ENCODE measurements at regions not wholly inside any gene's neighbourhood (a gene's known extent, or its start where the extent isn't known, plus 50 kb on each side); places are given as distances from the start of the nearest gene placed in this dataset.
"Not testable (repeated sequence)": the region's sequence is repeated elsewhere in the genome, so short reads cannot be mapped to it uniquely, and the experiment has no call there.

- no peak overlapping the region for H3K4me3 Mint-ChIP-seq
- ATAC-seq (replicated peaks) = no peak
- no peak overlapping the region for H3K27ac Mint-ChIP-seq
- no peaks in the 10 kb centered on the region for H3K4me1 Mint-ChIP-seq
- H3K9me3 Mint-ChIP-seq = no peaks in the 10 kb centered on the region
- peaks cover 22% of the 10 kb centered on the region for H3K27me3 Mint-ChIP-seq
- H3K36me3 Mint-ChIP-seq (ENCODE audit: low read depth) = no peaks in the 10 kb centered on the region
These were observed 241.0 kb upstream of the NFIA start for GRCh38 chr1:60841116-60842046.

GRCh38 chr1:60840476-60840875 lies 241.9 kb upstream of the NFIA start:
- ATAC-seq (replicated peaks); H3K27ac Mint-ChIP-seq; H3K4me1 Mint-ChIP-seq; H3K4me3 Mint-ChIP-seq; H3K9me3 Mint-ChIP-seq; H3K36me3 Mint-ChIP-seq (ENCODE audit: low read depth): not testable (repeated sequence)
- H3K27me3 Mint-ChIP-seq = peaks cover 23% of the 10 kb centered on the region

GRCh38 chr1:60835649-60836048 lies 246.7 kb upstream of the NFIA start:
- no peaks in the 10 kb centered on the region for H3K4me1 Mint-ChIP-seq
- H3K36me3 Mint-ChIP-seq (ENCODE audit: low read depth) = no peaks in the 10 kb centered on the region
- ATAC-seq (replicated peaks) = no peak
- H3K9me3 Mint-ChIP-seq = no peaks in the 10 kb centered on the region
- H3K27me3 Mint-ChIP-seq = peaks cover 30% of the 10 kb centered on the region
- no peak overlapping the region for H3K27ac Mint-ChIP-seq
- no peak overlapping the region for H3K4me3 Mint-ChIP-seq

GRCh38 chr1:60833173-60833572 lies 249.2 kb upstream of the NFIA start:
- no peak for ATAC-seq (replicated peaks)

GRCh38 chr1:60832367-60832766 lies 250.0 kb upstream of the NFIA start:
- ATAC-seq (replicated peaks) = no peak
- H3K27me3 Mint-ChIP-seq = peaks cover 25% of the 10 kb centered on the region
- no peak overlapping the region for H3K4me3 Mint-ChIP-seq
- H3K36me3 Mint-ChIP-seq (ENCODE audit: low read depth) = no peaks in the 10 kb centered on the region
- no peaks in the 10 kb centered on the region for H3K4me1 Mint-ChIP-seq
- no peak overlapping the region for H3K27ac Mint-ChIP-seq
- H3K9me3 Mint-ChIP-seq = no peaks in the 10 kb centered on the region

More at GRCh38 chr1:60833173-60833572, 249.2 kb upstream of the NFIA start:
- no peak overlapping the region for H3K27ac Mint-ChIP-seq
- H3K4me3 Mint-ChIP-seq = no peak overlapping the region
- H3K27me3 Mint-ChIP-seq = peaks cover 30% of the 10 kb centered on the region
- H3K36me3 Mint-ChIP-seq (ENCODE audit: low read depth) = no peaks in the 10 kb centered on the region
- no peaks in the 10 kb centered on the region for H3K4me1 Mint-ChIP-seq
- H3K9me3 Mint-ChIP-seq = no peaks in the 10 kb centered on the region

GRCh38 chr1:60831780-60832179 lies 250.6 kb upstream of the NFIA start:
- Mint-ChIP-seq H3K27me3 (peaks cover 25% of the 10 kb centered on the region), H3K27ac (no peak overlapping the region), H3K36me3 (ENCODE audit: low read depth) (no peaks in the 10 kb centered on the region), H3K4me3 (no peak overlapping the region), H3K4me1 (no peaks in the 10 kb centered on the region), H3K9me3 (no peaks in the 10 kb centered on the region)
- no peak for ATAC-seq (replicated peaks)

- no peak overlapping the region for H3K27ac Mint-ChIP-seq
- peaks cover 20% of the 10 kb centered on the region for H3K27me3 Mint-ChIP-seq
- H3K9me3 Mint-ChIP-seq = peaks cover 6% of the 10 kb centered on the region
- no peaks in the 10 kb centered on the region for H3K36me3 Mint-ChIP-seq (ENCODE audit: low read depth)
- H3K4me1 Mint-ChIP-seq = no peaks in the 10 kb centered on the region
- no peak for ATAC-seq (replicated peaks)
- no peak overlapping the region for H3K4me3 Mint-ChIP-seq
These were observed 253.4 kb upstream of the NFIA start for GRCh38 chr1:60828944-60829343.

GRCh38 chr1:60826320-60827094 lies 255.9 kb upstream of the NFIA start:
- no peak overlapping the region for H3K27ac Mint-ChIP-seq
- peaks cover 6% of the 10 kb centered on the region for H3K9me3 Mint-ChIP-seq
- ATAC-seq (replicated peaks) = no peak
- no peaks in the 10 kb centered on the region for H3K36me3 Mint-ChIP-seq (ENCODE audit: low read depth)
- no peaks in the 10 kb centered on the region for H3K4me1 Mint-ChIP-seq
- peaks cover 12% of the 10 kb centered on the region for H3K27me3 Mint-ChIP-seq
- no peak overlapping the region for H3K4me3 Mint-ChIP-seq

- no peak for ATAC-seq (replicated peaks)
- Mint-ChIP-seq H3K27ac (no peak overlapping the region), H3K9me3 (peaks cover 6% of the 10 kb centered on the region), H3K4me3 (no peak overlapping the region), H3K36me3 (ENCODE audit: low read depth) (no peaks in the 10 kb centered on the region), H3K4me1 (no peaks in the 10 kb centered on the region), H3K27me3 (peaks cover 6% of the 10 kb centered on the region)
These were observed 256.8 kb upstream of the NFIA start for GRCh38 chr1:60825593-60825992.

- Mint-ChIP-seq H3K4me3 (no peak overlapping the region), H3K27me3 (peaks cover under 1% of the 10 kb centered on the region), H3K36me3 (ENCODE audit: low read depth) (no peaks in the 10 kb centered on the region), H3K27ac (no peak overlapping the region), H3K4me1 (no peaks in the 10 kb centered on the region), H3K9me3 (peaks cover 6% of the 10 kb centered on the region)
- no peak for ATAC-seq (replicated peaks)
These were observed 259.2 kb upstream of the NFIA start for GRCh38 chr1:60823151-60823550.

GRCh38 chr1:60822252-60822651 lies 260.1 kb upstream of the NFIA start:
- H3K9me3 Mint-ChIP-seq = peaks cover 6% of the 10 kb centered on the region
- no peak for ATAC-seq (replicated peaks)
- no peak overlapping the region for H3K4me3 Mint-ChIP-seq
- no peaks in the 10 kb centered on the region for H3K4me1 Mint-ChIP-seq
- H3K27me3 Mint-ChIP-seq = peaks cover 3% of the 10 kb centered on the region
- no peak overlapping the region for H3K27ac Mint-ChIP-seq
- H3K36me3 Mint-ChIP-seq (ENCODE audit: low read depth) = no peaks in the 10 kb centered on the region

- no peak for ATAC-seq (replicated peaks)
- no peaks in the 10 kb centered on the region for H3K4me1 Mint-ChIP-seq
- no peak overlapping the region for H3K27ac Mint-ChIP-seq
- no peak overlapping the region for H3K4me3 Mint-ChIP-seq
- no peaks in the 10 kb centered on the region for H3K36me3 Mint-ChIP-seq (ENCODE audit: low read depth)
- H3K27me3 Mint-ChIP-seq = peaks cover 3% of the 10 kb centered on the region
- H3K9me3 Mint-ChIP-seq = peaks cover under 1% of the 10 kb centered on the region
These were observed 261.2 kb upstream of the NFIA start for GRCh38 chr1:60821156-60821555.

- ATAC-seq (replicated peaks) = no peak
- Mint-ChIP-seq H3K27me3 (peaks cover 4% of the 10 kb centered on the region), H3K9me3 (no peaks in the 10 kb centered on the region), H3K27ac (no peak overlapping the region), H3K36me3 (ENCODE audit: low read depth) (no peaks in the 10 kb centered on the region), H3K4me3 (no peak overlapping the region), H3K4me1 (no peaks in the 10 kb centered on the region)
These were observed 263.2 kb upstream of the NFIA start for GRCh38 chr1:60818969-60819701.

- Mint-ChIP-seq H3K9me3 (no peaks in the 10 kb centered on the region), H3K27me3 (peaks cover 19% of the 10 kb centered on the region), H3K4me3 (no peak overlapping the region), H3K27ac (no peak overlapping the region), H3K4me1 (no peaks in the 10 kb centered on the region), H3K36me3 (ENCODE audit: low read depth) (no peaks in the 10 kb centered on the region)
- no peak for ATAC-seq (replicated peaks)
These were observed 269.3 kb upstream of the NFIA start for GRCh38 chr1:60813071-60813470.
